ENCODE measurements at regions not wholly inside any gene's neighbourhood (a gene's known extent, or its start where the extent isn't known, plus 50 kb on each side); places are given as distances from the start of the nearest gene placed in this dataset.

DNA sequence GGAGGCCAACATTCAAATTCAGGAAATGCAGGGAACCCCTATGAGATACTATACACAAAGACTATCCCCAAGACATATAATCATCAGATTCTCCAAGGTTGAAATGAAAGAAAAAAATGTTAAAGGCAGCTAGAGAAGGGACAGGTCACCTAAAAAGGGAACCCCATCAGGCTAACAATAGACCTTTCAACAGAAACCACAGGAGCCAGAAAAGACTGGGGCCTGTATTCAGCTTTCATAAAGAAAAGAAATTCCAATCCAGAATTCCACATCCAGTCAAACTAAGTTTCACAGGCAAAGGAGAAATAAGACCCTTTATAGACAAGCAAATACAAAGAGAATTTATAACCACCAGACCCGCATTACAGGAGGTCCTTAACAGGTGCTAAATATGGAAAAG, 1703.6 kb upstream of the PRR20A start:
- Histone ChIP-seq H3K9ac (ENCODE audit: low read depth in 1 of 3, low read length in 3 of 3) (no peak overlapping the region), H3K27me3 (ENCODE audit: control insufficient read depth in 3 of 3, insufficient read depth in 3 of 3, low read length in 3 of 3) (no peaks in the 10 kb centered on the region), H3K4me3 (ENCODE audit: low read length in 3 of 3) (no peak overlapping the region), H3K9me3 (ENCODE audit: control insufficient read depth in 3 of 3, low read length in 3 of 3) (no peaks in the 10 kb centered on the region), H3K36me3 (ENCODE audit: control insufficient read depth in 3 of 3, insufficient read depth in 3 of 3, low read length in 3 of 3) (no peaks in the 10 kb centered on the region), H3K27ac (ENCODE audit: low read depth, low read length) (no peak overlapping the region), H3K4me1 (ENCODE audit: control insufficient read depth in 3 of 3, insufficient read depth in 3 of 3, low read length in 3 of 3) (no peaks in the 10 kb centered on the region)

DNA sequence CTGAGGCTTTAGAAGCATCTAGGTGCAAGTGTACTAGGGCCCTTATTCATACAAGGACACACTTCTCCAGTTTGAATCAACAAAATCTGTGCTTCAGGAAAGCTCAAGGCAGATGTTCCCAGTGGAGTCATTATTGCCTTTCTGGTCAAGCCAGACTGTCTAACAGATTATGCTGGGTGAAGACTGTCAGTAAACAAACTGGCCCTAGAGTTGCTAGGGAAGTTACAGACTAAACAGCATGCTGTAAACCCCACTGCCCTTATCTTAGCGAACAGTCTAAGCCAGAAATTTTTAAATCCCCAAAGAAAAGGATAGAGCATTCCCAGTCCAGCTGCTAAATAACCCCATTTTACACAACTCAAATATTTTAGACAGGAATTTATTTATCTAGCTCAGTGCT, 1701.3 kb upstream of the PRR20A start:
- H3K36me3 ChIP-seq (ENCODE audit: control insufficient read depth in 3 of 3, insufficient read depth in 3 of 3, low read length in 3 of 3): no peaks in the 10 kb centered on the region
- no peak overlapping the region for H3K27ac ChIP-seq (ENCODE audit: low read depth, low read length)
- no peak overlapping the region for H3K4me3 ChIP-seq (ENCODE audit: low read length in 3 of 3)
- no peaks in the 10 kb centered on the region for H3K9me3 ChIP-seq (ENCODE audit: control insufficient read depth in 3 of 3, low read length in 3 of 3)
- H3K27me3 ChIP-seq (ENCODE audit: control insufficient read depth in 3 of 3, insufficient read depth in 3 of 3, low read length in 3 of 3): no peaks in the 10 kb centered on the region
- no peak overlapping the region for H3K9ac ChIP-seq (ENCODE audit: low read depth in 1 of 3, low read length in 3 of 3)
- no peaks in the 10 kb centered on the region for H3K4me1 ChIP-seq (ENCODE audit: control insufficient read depth in 3 of 3, insufficient read depth in 3 of 3, low read length in 3 of 3)

DNA sequence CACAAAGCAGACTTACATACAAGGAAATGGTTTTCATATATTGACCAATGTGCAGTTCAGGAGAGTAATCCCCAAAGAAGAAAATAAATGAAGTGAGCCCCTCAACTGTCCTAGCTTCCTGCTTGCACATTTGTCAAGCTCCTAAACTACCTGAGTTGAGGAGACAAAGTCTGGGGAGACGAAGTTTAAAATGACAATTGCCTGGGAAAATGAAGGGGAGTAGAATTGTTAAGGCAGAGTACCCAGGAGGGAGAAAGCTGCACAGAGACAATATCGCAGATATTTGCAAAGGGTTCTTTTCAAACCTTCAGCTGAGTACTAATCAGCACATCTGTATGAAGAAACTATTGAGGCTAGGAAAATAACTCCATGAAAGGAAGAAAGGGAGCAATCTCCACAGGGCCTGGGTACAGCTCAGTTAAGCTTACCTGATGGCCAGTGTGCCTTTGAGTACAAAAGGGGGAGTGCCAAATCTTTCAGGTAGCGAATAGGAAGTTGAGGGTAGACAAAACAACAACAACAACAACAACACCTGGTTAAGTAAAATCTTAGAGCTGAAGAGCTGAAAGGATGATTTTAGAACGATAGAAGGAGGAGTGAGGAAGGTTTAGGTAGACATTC, 1700.1 kb upstream of the PRR20A start:
- H3K27me3 ChIP-seq (ENCODE audit: control insufficient read depth in 3 of 3, insufficient read depth in 3 of 3, low read length in 3 of 3): no peaks in the 10 kb centered on the region
- no peaks in the 10 kb centered on the region for H3K4me1 ChIP-seq (ENCODE audit: control insufficient read depth in 3 of 3, insufficient read depth in 3 of 3, low read length in 3 of 3)
- no peak overlapping the region for H3K9ac ChIP-seq (ENCODE audit: low read depth in 1 of 3, low read length in 3 of 3)
- no peak overlapping the region for H3K4me3 ChIP-seq (ENCODE audit: low read length in 3 of 3)
- no peak overlapping the region for H3K27ac ChIP-seq (ENCODE audit: low read depth, low read length)
- H3K9me3 ChIP-seq (ENCODE audit: control insufficient read depth in 3 of 3, low read length in 3 of 3): no peaks in the 10 kb centered on the region
- H3K36me3 ChIP-seq (ENCODE audit: control insufficient read depth in 3 of 3, insufficient read depth in 3 of 3, low read length in 3 of 3): no peaks in the 10 kb centered on the region

DNA sequence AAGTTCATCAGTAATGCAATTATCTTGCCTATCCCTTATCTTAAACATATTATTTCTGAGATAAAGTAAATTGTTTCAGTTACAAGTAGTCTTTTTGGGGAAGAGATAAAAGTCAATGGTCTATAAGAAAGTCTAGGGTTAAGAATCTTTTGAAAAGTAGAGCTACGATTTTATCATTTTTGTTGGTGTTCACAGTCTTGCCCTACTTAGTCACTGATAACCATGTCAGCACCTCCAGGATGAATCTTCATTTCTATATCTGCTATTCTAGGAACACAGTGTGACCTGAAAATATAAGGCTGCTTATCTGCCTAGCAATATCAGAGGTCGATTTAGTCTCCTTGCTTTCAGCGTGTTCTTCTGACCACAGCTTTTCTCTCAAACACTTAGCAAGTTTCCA, 1676.5 kb upstream of the PRR20A start:
- Histone ChIP-seq H3K36me3 (ENCODE audit: control insufficient read depth in 3 of 3, insufficient read depth in 3 of 3, low read length in 3 of 3) (no peaks in the 10 kb centered on the region), H3K9ac (ENCODE audit: low read depth in 1 of 3, low read length in 3 of 3) (no peak overlapping the region), H3K4me1 (ENCODE audit: control insufficient read depth in 3 of 3, insufficient read depth in 3 of 3, low read length in 3 of 3) (no peaks in the 10 kb centered on the region), H3K4me3 (ENCODE audit: low read length in 3 of 3) (no peak overlapping the region), H3K27ac (ENCODE audit: low read depth, low read length) (no peak overlapping the region), H3K27me3 (ENCODE audit: control insufficient read depth in 3 of 3, insufficient read depth in 3 of 3, low read length in 3 of 3) (no peaks in the 10 kb centered on the region), H3K9me3 (ENCODE audit: control insufficient read depth in 3 of 3, low read length in 3 of 3) (no peaks in the 10 kb centered on the region)

DNA sequence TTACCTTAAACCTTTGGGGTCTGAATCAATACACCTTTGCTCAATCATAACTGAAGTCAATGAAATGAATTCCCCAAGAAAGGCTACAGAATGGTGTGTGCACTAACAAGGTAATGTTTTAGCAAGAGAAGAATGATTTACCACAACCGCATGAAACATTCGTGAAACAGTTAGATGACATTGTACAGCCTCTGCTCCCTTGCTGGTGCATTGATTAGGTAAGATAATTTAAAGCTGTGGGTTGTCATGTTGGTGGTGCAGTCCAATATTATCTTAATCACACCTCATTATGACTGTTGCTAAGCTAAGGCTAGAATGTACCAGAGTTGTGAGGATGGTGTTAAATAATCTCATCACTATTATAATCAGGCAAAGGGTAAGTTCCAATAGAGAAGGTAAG, 1673.2 kb upstream of the PRR20A start:
- no peaks in the 10 kb centered on the region for H3K9me3 ChIP-seq (ENCODE audit: control insufficient read depth in 3 of 3, low read length in 3 of 3)
- H3K4me1 ChIP-seq (ENCODE audit: control insufficient read depth in 3 of 3, insufficient read depth in 3 of 3, low read length in 3 of 3): no peaks in the 10 kb centered on the region
- H3K4me3 ChIP-seq (ENCODE audit: low read length in 3 of 3): no peak overlapping the region
- H3K27ac ChIP-seq (ENCODE audit: low read depth, low read length): no peak overlapping the region
- no peaks in the 10 kb centered on the region for H3K36me3 ChIP-seq (ENCODE audit: control insufficient read depth in 3 of 3, insufficient read depth in 3 of 3, low read length in 3 of 3)
- no peaks in the 10 kb centered on the region for H3K27me3 ChIP-seq (ENCODE audit: control insufficient read depth in 3 of 3, insufficient read depth in 3 of 3, low read length in 3 of 3)
- no peak overlapping the region for H3K9ac ChIP-seq (ENCODE audit: low read depth in 1 of 3, low read length in 3 of 3)

DNA sequence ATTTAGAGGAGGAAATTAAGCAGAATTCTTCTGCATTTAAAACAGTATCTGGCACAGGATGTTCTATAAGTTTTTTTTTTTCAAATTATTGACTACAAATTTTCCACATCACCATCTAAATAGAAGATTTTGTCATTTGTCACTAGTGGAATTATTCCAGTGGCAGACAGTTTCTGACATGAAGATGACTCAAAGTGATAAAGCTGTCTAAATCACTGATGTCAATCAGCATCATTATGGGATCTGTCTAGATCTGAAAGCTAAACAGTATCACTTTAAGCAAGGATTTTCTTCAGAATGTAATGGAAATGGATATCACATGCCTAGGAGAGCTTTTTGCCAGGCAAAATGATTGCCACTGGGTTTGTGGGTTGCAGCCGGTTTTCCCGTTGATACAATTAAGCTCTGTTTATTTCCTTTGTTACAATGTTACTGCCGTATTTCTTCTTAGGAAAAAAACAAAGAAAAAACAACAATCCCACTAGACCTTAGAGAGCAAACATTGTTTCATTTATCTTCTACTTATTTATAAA, 1657.0 kb upstream of the PRR20A start:
- no peak overlapping the region for H3K9ac ChIP-seq (ENCODE audit: low read depth in 1 of 3, low read length in 3 of 3)
- no peaks in the 10 kb centered on the region for H3K9me3 ChIP-seq (ENCODE audit: control insufficient read depth in 3 of 3, low read length in 3 of 3)
- H3K36me3 ChIP-seq (ENCODE audit: control insufficient read depth in 3 of 3, insufficient read depth in 3 of 3, low read length in 3 of 3): no peaks in the 10 kb centered on the region
- H3K4me3 ChIP-seq (ENCODE audit: low read length in 3 of 3): no peak overlapping the region
- no peak overlapping the region for H3K27ac ChIP-seq (ENCODE audit: low read depth, low read length)
- H3K4me1 ChIP-seq (ENCODE audit: control insufficient read depth in 3 of 3, insufficient read depth in 3 of 3, low read length in 3 of 3): no peaks in the 10 kb centered on the region
- no peaks in the 10 kb centered on the region for H3K27me3 ChIP-seq (ENCODE audit: control insufficient read depth in 3 of 3, insufficient read depth in 3 of 3, low read length in 3 of 3)

DNA sequence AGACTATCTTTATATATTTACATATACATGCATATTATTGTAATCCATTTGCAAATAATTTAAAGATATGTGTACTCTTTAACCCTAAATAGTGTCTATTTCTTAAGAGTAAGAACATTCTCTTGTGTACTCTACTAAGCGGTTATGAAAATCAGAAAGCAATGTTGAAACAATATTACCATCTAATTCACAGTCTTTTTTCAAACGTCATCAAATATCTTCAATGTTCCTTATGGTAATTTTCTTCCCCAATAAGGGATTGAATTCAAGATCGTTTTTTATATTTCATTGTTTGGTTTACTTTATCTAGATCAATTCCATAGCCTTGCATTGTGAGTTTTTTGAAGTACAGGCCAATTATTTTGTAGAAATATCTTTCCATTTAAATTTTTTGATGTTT, 1647.4 kb upstream of the PRR20A start:
- Histone ChIP-seq H3K4me1 (ENCODE audit: control insufficient read depth in 3 of 3, insufficient read depth in 3 of 3, low read length in 3 of 3) (no peaks in the 10 kb centered on the region), H3K9ac (ENCODE audit: low read depth in 1 of 3, low read length in 3 of 3) (no peak overlapping the region), H3K27ac (ENCODE audit: low read depth, low read length) (no peak overlapping the region), H3K9me3 (ENCODE audit: control insufficient read depth in 3 of 3, low read length in 3 of 3) (no peaks in the 10 kb centered on the region), H3K27me3 (ENCODE audit: control insufficient read depth in 3 of 3, insufficient read depth in 3 of 3, low read length in 3 of 3) (no peaks in the 10 kb centered on the region), H3K4me3 (ENCODE audit: low read length in 3 of 3) (no peak overlapping the region), H3K36me3 (ENCODE audit: control insufficient read depth in 3 of 3, insufficient read depth in 3 of 3, low read length in 3 of 3) (no peaks in the 10 kb centered on the region)

DNA sequence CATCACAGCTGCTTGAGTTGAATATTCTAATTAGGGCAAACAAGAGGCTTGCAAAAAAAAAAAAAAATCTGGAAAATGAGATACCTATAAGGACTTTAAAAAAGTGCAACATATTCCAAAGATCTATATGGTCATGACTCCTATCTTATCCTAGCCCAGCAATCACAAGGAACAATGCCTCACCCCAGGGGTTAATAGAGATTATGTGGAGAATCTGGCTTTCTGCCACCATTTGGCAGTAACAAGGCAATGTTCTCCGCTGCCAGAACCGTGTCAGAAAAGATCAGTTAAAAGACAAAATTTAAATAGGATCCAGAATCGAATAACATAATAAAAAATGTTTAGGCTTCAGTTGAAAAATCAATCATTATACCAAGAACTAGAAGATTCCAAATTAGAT, 1643.2 kb upstream of the PRR20A start:
- H3K4me1 ChIP-seq (ENCODE audit: control insufficient read depth in 3 of 3, insufficient read depth in 3 of 3, low read length in 3 of 3): no peaks in the 10 kb centered on the region
- H3K27me3 ChIP-seq (ENCODE audit: control insufficient read depth in 3 of 3, insufficient read depth in 3 of 3, low read length in 3 of 3): no peaks in the 10 kb centered on the region
- no peaks in the 10 kb centered on the region for H3K36me3 ChIP-seq (ENCODE audit: control insufficient read depth in 3 of 3, insufficient read depth in 3 of 3, low read length in 3 of 3)

DNA sequence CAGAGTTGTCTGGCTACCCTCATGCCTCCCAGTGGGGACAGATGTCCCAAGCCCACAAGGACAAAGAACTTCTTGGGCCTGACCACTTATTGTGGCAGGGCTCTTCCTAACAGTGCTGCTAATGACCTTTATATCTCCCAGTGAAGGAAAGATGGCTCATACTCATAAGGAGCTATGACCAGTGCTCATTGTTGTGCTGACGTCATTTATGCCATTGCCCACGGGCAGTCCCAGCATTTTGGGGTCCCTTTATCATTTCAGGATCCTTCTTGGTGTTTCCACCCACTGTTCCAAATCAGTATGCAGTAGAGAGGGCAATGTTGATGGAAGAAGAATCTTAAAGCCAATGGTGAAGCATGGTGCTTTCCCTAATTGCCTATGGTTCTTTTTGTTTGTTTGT, 1640.0 kb upstream of the PRR20A start:
- Histone ChIP-seq H3K27ac (ENCODE audit: low read depth, low read length) (no peak overlapping the region), H3K4me3 (ENCODE audit: low read length in 3 of 3) (no peak overlapping the region), H3K9ac (ENCODE audit: low read depth in 1 of 3, low read length in 3 of 3) (no peak overlapping the region), H3K9me3 (ENCODE audit: control insufficient read depth in 3 of 3, low read length in 3 of 3) (peaks cover 0 to 3% (median 0%) of the 10 kb centered on the region in 3 donors), H3K27me3 (ENCODE audit: control insufficient read depth in 3 of 3, insufficient read depth in 3 of 3, low read length in 3 of 3) (no peaks in the 10 kb centered on the region), H3K36me3 (ENCODE audit: control insufficient read depth in 3 of 3, insufficient read depth in 3 of 3, low read length in 3 of 3) (no peaks in the 10 kb centered on the region), H3K4me1 (ENCODE audit: control insufficient read depth in 3 of 3, insufficient read depth in 3 of 3, low read length in 3 of 3) (no peaks in the 10 kb centered on the region)

More for the DNA sequence above, 1643.2 kb upstream of the PRR20A start:
- Histone ChIP-seq H3K4me3 (ENCODE audit: low read length in 3 of 3) (no peak overlapping the region), H3K27ac (ENCODE audit: low read depth, low read length) (no peak overlapping the region), H3K9ac (ENCODE audit: low read depth in 1 of 3, low read length in 3 of 3) (no peak overlapping the region), H3K9me3 (ENCODE audit: control insufficient read depth in 3 of 3, low read length in 3 of 3) (peaks cover 0 to 3% (median 0%) of the 10 kb centered on the region in 3 donors)

DNA sequence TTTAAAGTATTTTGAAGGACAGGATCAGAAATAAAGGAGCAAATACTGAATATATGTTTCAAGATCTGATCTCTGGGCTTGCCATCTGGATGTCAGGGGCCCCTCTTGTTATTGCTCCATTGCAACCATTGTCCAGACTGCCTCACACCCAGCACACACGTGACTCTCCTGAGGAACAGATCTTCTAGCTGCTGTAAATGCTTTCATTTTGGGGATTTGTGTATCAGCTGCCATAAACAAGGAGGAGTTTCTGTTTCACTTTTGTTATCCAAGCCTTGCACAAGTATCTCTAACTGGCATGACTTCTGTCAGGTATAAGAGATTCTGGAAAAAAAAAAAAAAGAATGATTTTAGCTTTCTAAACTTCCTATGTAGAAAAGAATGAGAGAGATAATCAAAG, 1624.1 kb upstream of the PRR20A start:
- Histone ChIP-seq H3K27ac (ENCODE audit: low read depth, low read length) (no peak overlapping the region), H3K4me3 (ENCODE audit: low read length in 3 of 3) (no peak overlapping the region), H3K27me3 (ENCODE audit: control insufficient read depth in 3 of 3, insufficient read depth in 3 of 3, low read length in 3 of 3) (no peaks in the 10 kb centered on the region), H3K9ac (ENCODE audit: low read depth in 1 of 3, low read length in 3 of 3) (no peak overlapping the region), H3K9me3 (ENCODE audit: control insufficient read depth in 3 of 3, low read length in 3 of 3) (peaks cover 0 to 2% (median 0%) of the 10 kb centered on the region in 3 donors), H3K36me3 (ENCODE audit: control insufficient read depth in 3 of 3, insufficient read depth in 3 of 3, low read length in 3 of 3) (no peaks in the 10 kb centered on the region), H3K4me1 (ENCODE audit: control insufficient read depth in 3 of 3, insufficient read depth in 3 of 3, low read length in 3 of 3) (no peaks in the 10 kb centered on the region)

All from skeletal muscle tissue (tissue), 3 donors.